ENCODE measurements at regions not wholly inside any gene's neighbourhood (a gene's known extent, or its start where the extent isn't known, plus 50 kb on each side); places are given as distances from the start of the nearest gene placed in this dataset.

- no peak for TF ChIP-seq CTCF (IDR thresholded peaks at IDR 0.05; ENCODE audit: unreplicated experiment in 3 of 3)
Measured at GRCh38 chrX:120021927-120022326, 55.6 kb downstream of the RHOXF2B start.

DNA sequence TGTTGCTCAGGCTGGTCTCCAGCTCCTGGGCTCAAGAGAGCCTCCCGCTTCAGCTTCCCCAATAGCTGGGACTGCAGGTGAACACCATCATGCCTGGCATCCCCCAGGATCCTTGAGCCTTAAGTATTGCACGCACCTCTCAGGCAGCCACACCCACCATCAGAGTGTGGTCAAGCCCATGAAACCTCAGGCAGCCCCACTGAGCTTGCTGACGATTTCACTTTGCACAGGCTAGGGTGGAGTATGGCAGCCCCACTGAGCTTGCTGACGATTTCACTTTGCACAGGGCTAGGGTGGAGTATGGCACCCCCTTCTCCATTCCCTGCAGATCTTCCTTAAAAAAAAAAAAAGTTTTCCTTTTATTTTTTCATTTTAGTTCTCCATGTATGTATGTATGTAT lies 57.2 kb downstream of the RHOXF2B start:
- H3K4me1 Mint-ChIP-seq, result no peaks in the 10 kb centered on the region
- H3K27ac Mint-ChIP-seq, result no peak overlapping the region
- no peaks in the 10 kb centered on the region for H3K36me3 Mint-ChIP-seq (ENCODE audit: low read depth)
- H3K9me3 Mint-ChIP-seq, result peaks cover 8% of the 10 kb centered on the region
- H3K4me3 Mint-ChIP-seq, result no peak overlapping the region
- no peak for TF ChIP-seq CTCF (IDR thresholded peaks at IDR 0.05; ENCODE audit: unreplicated experiment in 3 of 3)
- H3K27me3 Mint-ChIP-seq (ENCODE audit: low read depth), result peaks cover 60% of the 10 kb centered on the region

More at GRCh38 chrX:120021927-120022326, 55.6 kb downstream of the RHOXF2B start:
- H3K4me3 Mint-ChIP-seq, result no peak overlapping the region
- H3K4me1 Mint-ChIP-seq, result no peaks in the 10 kb centered on the region
- H3K36me3 Mint-ChIP-seq (ENCODE audit: low read depth), result no peaks in the 10 kb centered on the region
- H3K9me3 Mint-ChIP-seq, result peaks cover 13% of the 10 kb centered on the region
- H3K27me3 Mint-ChIP-seq (ENCODE audit: low read depth), result peaks cover 45% of the 10 kb centered on the region
- no peak overlapping the region for H3K27ac Mint-ChIP-seq

DNA sequence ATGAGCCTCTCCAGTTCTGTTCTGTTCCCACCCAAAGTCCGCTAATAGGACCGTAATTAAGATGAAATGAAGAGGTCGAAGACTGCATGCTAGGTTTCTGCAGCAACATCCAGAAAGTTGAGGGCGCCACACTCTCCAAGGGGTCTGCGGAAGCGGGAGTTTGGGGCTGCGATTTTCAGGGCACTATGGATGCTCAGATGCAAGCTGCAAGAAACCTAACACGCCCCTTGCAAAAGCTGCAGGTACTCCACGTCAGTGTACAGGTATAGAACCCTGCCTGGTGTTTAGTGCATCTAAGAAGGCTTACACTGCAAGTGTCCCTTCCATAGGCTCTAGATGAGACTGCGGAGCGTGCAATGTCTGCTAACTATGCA lies 61.4 kb downstream of the RHOXF2B start:
- Mint-ChIP-seq H3K27ac (no peak overlapping the region), H3K27me3 (ENCODE audit: low read depth) (peaks cover 91% of the 10 kb centered on the region), H3K36me3 (ENCODE audit: low read depth) (no peaks in the 10 kb centered on the region), H3K9me3 (peaks cover 18% of the 10 kb centered on the region), H3K4me3 (peak overlapping the region; percentile 0 to 82 (median 60)), H3K4me1 (no peaks in the 10 kb centered on the region)
- no peak for TF ChIP-seq CTCF (IDR thresholded peaks at IDR 0.05; ENCODE audit: unreplicated experiment in 3 of 3)

GRCh38 chrX:120015145-120016067 lies 62.1 kb downstream of the RHOXF2B start:
- Mint-ChIP-seq H3K4me1 (no peaks in the 10 kb centered on the region), H3K9me3 (peaks cover 21% of the 10 kb centered on the region), H3K4me3 (peak overlapping the region; percentile 60 to 82 (median 72)), H3K36me3 (ENCODE audit: low read depth) (no peaks in the 10 kb centered on the region), H3K27me3 (ENCODE audit: low read depth) (peaks cover 93% of the 10 kb centered on the region), H3K27ac (no peak overlapping the region)
- TF ChIP-seq CTCF (IDR thresholded peaks at IDR 0.05; ENCODE audit: unreplicated experiment in 3 of 3), result no peak

DNA sequence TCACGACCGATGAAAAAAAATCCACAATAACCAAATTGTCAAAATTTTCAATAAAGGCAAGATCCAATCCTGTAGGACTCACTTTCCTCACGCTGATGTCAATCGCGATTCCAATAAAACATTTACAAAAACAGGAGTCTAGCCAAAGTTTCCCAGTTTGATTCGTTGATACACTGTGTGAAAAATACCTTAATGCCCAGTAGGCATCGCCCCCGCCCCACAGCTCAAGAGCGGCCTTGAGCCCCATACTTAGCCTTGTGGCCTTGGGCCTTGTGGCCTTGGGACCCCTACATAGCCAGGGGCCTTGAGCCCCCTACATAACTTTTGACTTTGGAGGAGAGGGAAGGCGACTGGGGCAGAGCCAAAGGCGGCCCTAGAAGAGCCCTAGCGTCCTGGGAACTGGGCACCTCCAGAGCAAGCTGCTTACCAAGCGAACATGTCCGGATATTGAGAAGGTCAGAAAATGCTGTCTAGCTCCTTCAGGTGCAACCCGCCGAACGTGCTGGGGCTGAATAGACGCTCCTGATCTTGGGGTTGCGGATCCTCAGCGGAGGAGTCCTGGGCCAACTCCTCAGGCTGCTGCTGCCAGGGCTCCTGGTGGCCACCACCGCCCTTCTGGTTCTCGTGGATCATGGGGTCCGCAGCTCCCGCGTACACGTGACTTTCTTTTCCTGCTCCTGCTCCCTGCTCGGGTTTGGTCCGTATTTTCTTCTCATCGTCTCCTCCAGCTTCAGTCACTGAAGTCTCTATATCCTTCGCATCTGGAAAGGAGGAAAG lies 62.9 kb downstream of the RHOXF2B start:
- Mint-ChIP-seq H3K27ac (no peak overlapping the region), H3K36me3 (ENCODE audit: low read depth) (no peaks in the 10 kb centered on the region), H3K4me3 (peak overlapping the region; percentile 60 to 82 (median 72)), H3K27me3 (ENCODE audit: low read depth) (peaks cover 94% of the 10 kb centered on the region), H3K9me3 (peaks cover 18% of the 10 kb centered on the region), H3K4me1 (no peaks in the 10 kb centered on the region)
- no peak for TF ChIP-seq CTCF (IDR thresholded peaks at IDR 0.05; ENCODE audit: unreplicated experiment in 3 of 3)

Data from nephron (organoid).